ENCODE measurements at regions not wholly inside any gene's neighbourhood (a gene's known extent, or its start where the extent isn't known, plus 50 kb on each side); places are given as distances from the start of the nearest gene placed in this dataset.
"Not testable (repeated sequence)": the region's sequence is repeated elsewhere in the genome, so short reads cannot be mapped to it uniquely, and the experiment has no call there.

- Mint-ChIP-seq H3K4me3 (ENCODE audit: unreplicated experiment) (no peak overlapping the region), H3K4me1 (ENCODE audit: low read depth) (peaks cover 19% of the 10 kb centered on the region), H3K27ac (ENCODE audit: unreplicated experiment) (peak overlapping the region; percentile 9), H3K9me3 (ENCODE audit: low read depth) (no peaks in the 10 kb centered on the region), H3K27me3 (ENCODE audit: low read depth) (no peaks in the 10 kb centered on the region), H3K36me3 (ENCODE audit: low read depth) (no peaks in the 10 kb centered on the region)
- no peak for TF ChIP-seq CTCF (IDR thresholded peaks at IDR 0.05)
- DNase-seq (ENCODE audit: low spot score) = no peak
Observed at GRCh38 chr3:86837871-86838270, 153.1 kb downstream of the VGLL3 start.

- H3K27me3 Mint-ChIP-seq (ENCODE audit: low read depth) = no peaks in the 10 kb centered on the region
- H3K4me3 Mint-ChIP-seq (ENCODE audit: unreplicated experiment) = no peak overlapping the region
- H3K4me1 Mint-ChIP-seq (ENCODE audit: low read depth) = peaks cover 56% of the 10 kb centered on the region
- peak overlapping the region; percentile 75 for H3K27ac Mint-ChIP-seq (ENCODE audit: unreplicated experiment)
- H3K9me3 Mint-ChIP-seq (ENCODE audit: low read depth) = peaks cover 3% of the 10 kb centered on the region
- DNase-seq (ENCODE audit: low spot score) = no peak
- H3K36me3 Mint-ChIP-seq (ENCODE audit: low read depth) = no peaks in the 10 kb centered on the region
- no peak for TF ChIP-seq CTCF (IDR thresholded peaks at IDR 0.05)
Observed at GRCh38 chr3:86830566-86830965, 160.4 kb downstream of the VGLL3 start.

GRCh38 chr3:86828751-86829150 is 162.2 kb downstream of the VGLL3 start:
- no peaks in the 10 kb centered on the region for H3K36me3 Mint-ChIP-seq (ENCODE audit: low read depth)
- TF ChIP-seq CTCF (IDR thresholded peaks at IDR 0.05) = no peak
- no peak for DNase-seq (ENCODE audit: low spot score)
- peaks cover 3% of the 10 kb centered on the region for H3K9me3 Mint-ChIP-seq (ENCODE audit: low read depth)
- peak overlapping the region; percentile 19 for H3K27ac Mint-ChIP-seq (ENCODE audit: unreplicated experiment)
- H3K4me3 Mint-ChIP-seq (ENCODE audit: unreplicated experiment) = no peak overlapping the region
- H3K4me1 Mint-ChIP-seq (ENCODE audit: low read depth) = peaks cover 46% of the 10 kb centered on the region
- no peaks in the 10 kb centered on the region for H3K27me3 Mint-ChIP-seq (ENCODE audit: low read depth)

- H3K36me3 Mint-ChIP-seq (ENCODE audit: low read depth); H3K9me3 Mint-ChIP-seq (ENCODE audit: low read depth); H3K27me3 Mint-ChIP-seq (ENCODE audit: low read depth); H3K27ac Mint-ChIP-seq (ENCODE audit: unreplicated experiment); H3K4me3 Mint-ChIP-seq (ENCODE audit: unreplicated experiment); DNase-seq (ENCODE audit: low spot score): not testable (repeated sequence)
- H3K4me1 Mint-ChIP-seq (ENCODE audit: low read depth) = peaks cover 43% of the 10 kb centered on the region
Observed at GRCh38 chr3:86827582-86827981, 163.4 kb downstream of the VGLL3 start.

GRCh38 chr3:86826292-86826691 is 164.7 kb downstream of the VGLL3 start:
- Mint-ChIP-seq H3K27me3 (ENCODE audit: low read depth) (no peaks in the 10 kb centered on the region), H3K9me3 (ENCODE audit: low read depth) (peaks cover 6% of the 10 kb centered on the region), H3K27ac (ENCODE audit: unreplicated experiment) (no peak overlapping the region), H3K4me3 (ENCODE audit: unreplicated experiment) (no peak overlapping the region), H3K4me1 (ENCODE audit: low read depth) (peaks cover 32% of the 10 kb centered on the region), H3K36me3 (ENCODE audit: low read depth) (no peaks in the 10 kb centered on the region)
- DNase-seq (ENCODE audit: low spot score) = no peak
- no peak for TF ChIP-seq CTCF (IDR thresholded peaks at IDR 0.05)

- H3K36me3 Mint-ChIP-seq (ENCODE audit: low read depth) = no peaks in the 10 kb centered on the region
- peak overlapping the region; percentile 90 for H3K27ac Mint-ChIP-seq (ENCODE audit: unreplicated experiment)
- no peaks in the 10 kb centered on the region for H3K9me3 Mint-ChIP-seq (ENCODE audit: low read depth)
- H3K27me3 Mint-ChIP-seq (ENCODE audit: low read depth) = no peaks in the 10 kb centered on the region
- peaks cover 47% of the 10 kb centered on the region for H3K4me1 Mint-ChIP-seq (ENCODE audit: low read depth)
- H3K4me3 Mint-ChIP-seq (ENCODE audit: unreplicated experiment) = no peak overlapping the region
- DNase-seq (ENCODE audit: low spot score) = no peak
- TF ChIP-seq CTCF (IDR thresholded peaks at IDR 0.05) = no peak
Observed at GRCh38 chr3:86815880-86816279, 175.1 kb downstream of the VGLL3 start.
